GM19043 (cell line): ENCODE measurements at regions not wholly inside any gene's neighbourhood (a gene's known extent, or its start where the extent isn't known, plus 50 kb on each side); places are given as distances from the start of the nearest gene placed in this dataset.

ENCODE experiments used
- ATAC-seq: cut with Tn5 transposase; IDR thresholded peaks from one replicate; pipeline ENCODE4 v1.9.1; 2021; ENCODE audit warnings: low read depth; ENCODE audit not compliant: unreplicated experiment

GRCh38 chr15:47602121-47602520 is 115.2 kb upstream of the SEMA6D start:
- no peak for ATAC-seq

- ATAC-seq = no peak
Observed at GRCh38 chr15:47603026-47603425, 114.3 kb upstream of the SEMA6D start.

DNA sequence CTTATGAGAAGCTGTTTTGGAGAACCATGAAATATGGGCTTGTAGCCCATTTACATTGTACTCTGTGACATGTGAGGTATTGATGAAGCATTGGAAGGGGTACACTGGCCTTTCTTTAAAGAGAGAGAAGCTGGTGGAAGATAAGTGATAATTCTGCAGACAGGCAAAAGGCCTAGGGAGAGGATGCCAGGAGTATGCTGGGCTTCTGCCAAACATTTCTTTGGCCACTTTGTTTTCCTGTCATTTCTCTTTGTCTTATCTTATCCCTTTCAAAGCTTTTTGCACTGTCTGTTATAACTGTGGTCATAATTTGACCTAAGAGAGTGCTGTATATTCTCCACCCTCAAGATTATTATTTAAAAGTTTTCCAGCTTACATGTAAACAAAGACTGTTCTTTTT is 109.6 kb upstream of the SEMA6D start:
- no peak for ATAC-seq

GRCh38 chr15:47609693-47610092 is 107.6 kb upstream of the SEMA6D start:
- no peak for ATAC-seq

DNA sequence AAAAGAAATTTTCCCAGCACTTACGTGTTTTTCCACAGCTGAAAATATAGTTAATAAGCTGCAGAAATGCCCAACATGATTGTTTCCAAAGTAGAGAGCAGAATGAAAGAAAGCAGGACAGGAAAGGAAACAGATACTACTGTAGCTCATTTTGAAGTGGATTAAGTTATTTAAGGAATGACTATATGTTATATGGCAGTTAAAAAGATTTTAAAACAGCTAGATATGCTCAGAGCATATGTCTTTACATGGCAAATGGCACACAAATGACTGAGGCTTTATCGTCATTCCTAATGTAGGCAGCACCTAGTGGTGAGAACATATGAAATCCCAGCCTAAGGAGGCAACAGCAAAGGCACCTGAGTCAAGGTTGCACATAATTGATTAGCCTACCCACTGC is 106.6 kb upstream of the SEMA6D start:
- ATAC-seq = no peak

DNA sequence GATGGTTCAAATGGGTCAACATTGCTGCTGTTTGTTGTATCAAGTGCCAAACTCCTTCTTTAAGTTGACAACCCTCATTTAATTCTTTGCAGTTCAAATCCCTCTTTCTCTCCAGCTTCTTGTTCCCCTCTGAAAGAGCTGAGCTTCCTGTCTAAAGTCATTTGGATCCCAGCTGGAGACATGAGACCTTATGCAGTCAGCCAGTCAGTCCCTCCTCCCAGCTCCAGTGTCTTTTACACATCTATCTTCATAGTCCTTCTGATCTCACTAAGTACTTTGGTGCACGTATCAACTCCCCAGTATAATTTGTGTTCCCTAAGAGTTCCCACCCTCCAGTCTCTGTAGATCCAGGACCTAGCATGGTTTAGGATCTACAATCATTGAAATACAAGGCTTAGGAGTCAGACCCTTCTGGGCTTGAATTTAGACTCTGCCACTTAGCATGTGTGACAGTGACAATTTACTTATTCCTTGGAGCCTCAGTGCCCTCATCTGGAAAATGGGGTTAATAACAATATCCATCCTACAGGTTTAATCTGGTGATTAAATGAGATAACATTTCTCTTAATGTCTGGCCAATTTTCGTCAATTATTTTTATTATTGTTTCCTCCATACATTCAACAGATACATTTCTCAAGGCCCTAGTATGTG is 102.8 kb upstream of the SEMA6D start:
- ATAC-seq = no peak

- no peak for ATAC-seq
Observed at GRCh38 chr15:47616876-47617275, 100.4 kb upstream of the SEMA6D start.

- no peak for ATAC-seq
Observed at GRCh38 chr15:47618241-47618640, 99.1 kb upstream of the SEMA6D start.

DNA sequence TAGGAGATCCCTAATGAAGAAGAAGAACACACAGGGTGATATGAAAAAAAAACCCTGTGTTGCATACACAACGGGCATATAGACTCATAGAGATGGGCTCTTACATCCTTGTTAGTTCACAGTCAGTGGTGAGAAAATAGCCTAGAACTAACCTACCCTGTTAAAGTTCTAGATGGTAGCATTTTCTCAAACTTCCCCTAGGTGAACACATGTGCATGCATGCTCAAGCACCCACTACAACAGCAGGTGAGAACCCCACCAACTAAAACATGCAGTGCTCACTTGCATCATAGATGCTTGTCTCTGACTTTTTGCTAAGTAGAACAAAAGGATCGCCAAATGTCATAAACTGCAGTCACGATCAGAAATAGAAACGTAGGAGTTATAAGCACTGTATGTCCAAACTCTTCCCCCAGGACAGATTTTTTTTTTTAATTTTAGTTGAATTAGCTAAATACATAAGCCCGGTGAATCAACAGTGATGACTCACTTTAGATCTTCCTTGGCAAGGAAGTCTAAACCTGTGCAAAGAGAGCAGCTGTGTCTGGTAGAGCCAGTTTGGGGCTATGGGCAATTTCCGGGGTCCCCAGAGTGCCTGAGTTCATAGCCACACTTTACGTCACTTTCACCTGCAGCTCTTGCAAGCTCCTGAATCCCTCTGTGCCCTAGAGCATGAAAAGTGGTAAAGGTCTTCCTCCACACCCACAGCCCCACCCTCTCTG is 96.2 kb upstream of the SEMA6D start:
- ATAC-seq = no peak

- ATAC-seq = no peak
Observed at GRCh38 chr15:47622055-47622454, 95.2 kb upstream of the SEMA6D start.

DNA sequence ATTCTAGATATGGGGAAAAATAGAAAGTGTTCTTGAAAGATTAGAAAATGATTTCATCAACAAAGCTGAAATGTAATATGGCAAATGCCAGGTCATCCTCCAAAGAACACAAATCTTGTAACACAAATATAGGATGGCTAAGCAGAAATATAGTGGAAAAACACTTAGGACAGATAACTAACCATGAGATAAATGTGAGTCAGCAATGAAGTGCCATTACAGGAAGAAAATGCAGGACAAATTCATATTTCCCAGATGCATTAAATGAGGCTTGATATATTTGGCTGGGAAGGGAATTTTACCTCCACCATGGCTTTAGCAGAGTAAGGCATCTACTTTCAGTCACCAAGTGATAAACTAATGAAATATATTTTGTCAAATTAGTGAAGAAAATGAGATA is 92.8 kb upstream of the SEMA6D start:
- no peak for ATAC-seq

- ATAC-seq = no peak
Observed at GRCh38 chr15:47639042-47639441, 78.3 kb upstream of the SEMA6D start.

GRCh38 chr15:47640079-47640478 is 77.2 kb upstream of the SEMA6D start:
- ATAC-seq = no peak

GRCh38 chr15:47640901-47641300 is 76.4 kb upstream of the SEMA6D start:
- no peak for ATAC-seq

- ATAC-seq = no peak
Observed at GRCh38 chr15:47644722-47645121, 72.6 kb upstream of the SEMA6D start.

- ATAC-seq = no peak
Observed at GRCh38 chr15:47650564-47650963, 66.7 kb upstream of the SEMA6D start.

DNA sequence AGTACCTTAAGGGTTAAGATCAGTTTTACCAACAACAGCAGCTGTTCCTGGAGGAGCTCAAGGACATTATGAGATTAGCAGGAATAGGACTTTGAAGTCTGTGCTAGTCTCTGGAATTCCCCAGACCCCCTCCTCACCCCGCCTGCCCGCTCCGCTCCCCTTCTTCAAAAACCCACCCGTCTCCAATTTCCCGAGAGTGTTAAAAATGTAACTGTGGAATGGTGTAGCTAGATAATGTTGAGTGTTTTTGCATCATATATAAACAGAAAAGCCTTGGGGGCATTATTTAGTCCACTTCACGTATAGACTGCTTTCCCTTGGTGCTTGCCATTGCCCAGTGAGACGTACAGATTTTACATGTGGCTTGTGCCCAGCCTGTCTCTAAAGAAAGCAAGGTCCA is 65.0 kb upstream of the SEMA6D start:
- no peak for ATAC-seq

DNA sequence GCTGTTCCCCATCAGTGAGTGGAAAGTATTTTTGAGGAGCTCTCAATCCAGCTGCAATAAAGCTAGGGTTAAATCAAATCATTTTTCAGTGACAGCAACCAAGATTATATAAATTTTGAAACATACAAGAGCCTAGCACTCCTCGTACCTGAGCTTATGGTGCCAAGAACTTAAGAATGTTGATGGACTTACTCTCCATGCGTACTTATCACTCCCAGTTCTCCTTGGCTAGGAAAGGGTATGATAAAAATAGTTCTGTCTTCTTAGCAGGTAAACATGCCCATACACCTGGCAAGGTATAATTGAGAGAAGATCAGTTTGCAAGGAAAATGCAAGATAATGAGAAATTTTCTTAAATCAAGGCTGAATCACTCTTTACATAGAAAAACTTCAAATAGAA is 64.5 kb upstream of the SEMA6D start:
- ATAC-seq = no peak

- ATAC-seq = no peak
Observed at GRCh38 chr15:47661661-47662180, 55.6 kb upstream of the SEMA6D start.

GRCh38 chr15:47663101-47663500 is 54.2 kb upstream of the SEMA6D start:
- ATAC-seq = no peak
